ENCODE measurements at regions not wholly inside any gene's neighbourhood (a gene's known extent, or its start where the extent isn't known, plus 50 kb on each side); places are given as distances from the start of the nearest gene placed in this dataset.
"Not testable (repeated sequence)": the region's sequence is repeated elsewhere in the genome, so short reads cannot be mapped to it uniquely, and the experiment has no call there.

DNA sequence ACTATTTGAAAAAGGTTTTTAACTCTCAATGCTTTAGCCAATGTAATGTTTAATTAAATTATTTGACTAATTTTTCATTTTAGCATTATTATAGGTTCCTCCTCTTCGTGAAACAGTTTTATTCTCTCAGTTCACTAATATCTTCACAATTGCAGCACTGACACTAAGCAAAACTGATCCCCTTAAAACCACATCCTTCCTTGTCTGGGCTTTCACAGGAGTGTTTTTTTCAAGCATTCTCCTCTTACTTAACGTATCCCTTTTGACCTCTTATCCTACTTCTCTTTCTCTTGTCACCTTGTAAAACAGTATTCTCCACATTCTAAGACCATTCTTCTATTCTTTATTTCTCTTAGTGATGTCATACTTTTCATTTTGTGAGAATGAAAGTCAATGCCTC lies 112.8 kb downstream of the DSC3 start:
- DNase-seq (ENCODE audit: low spot score): no peak

DNA sequence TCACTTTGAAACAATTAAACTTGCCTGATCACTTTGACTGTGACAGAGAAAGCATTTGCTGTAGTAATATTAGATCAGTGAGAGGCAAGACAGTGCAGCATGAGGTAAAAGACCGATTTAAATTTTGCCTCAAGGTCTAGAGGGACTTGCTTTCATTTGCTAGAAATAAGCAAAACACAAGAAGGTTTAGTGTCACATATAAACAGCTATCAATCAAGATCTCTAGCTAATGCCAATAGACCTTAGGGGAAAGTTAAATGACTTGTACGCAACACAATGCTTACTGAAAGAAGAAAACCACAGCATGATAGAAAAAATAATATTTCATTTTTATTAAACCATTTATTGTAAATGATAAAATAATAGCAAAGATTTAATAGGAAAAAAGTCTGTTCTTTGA lies 113.5 kb downstream of the DSC3 start:
- no peak for DNase-seq (ENCODE audit: low spot score)

DNA sequence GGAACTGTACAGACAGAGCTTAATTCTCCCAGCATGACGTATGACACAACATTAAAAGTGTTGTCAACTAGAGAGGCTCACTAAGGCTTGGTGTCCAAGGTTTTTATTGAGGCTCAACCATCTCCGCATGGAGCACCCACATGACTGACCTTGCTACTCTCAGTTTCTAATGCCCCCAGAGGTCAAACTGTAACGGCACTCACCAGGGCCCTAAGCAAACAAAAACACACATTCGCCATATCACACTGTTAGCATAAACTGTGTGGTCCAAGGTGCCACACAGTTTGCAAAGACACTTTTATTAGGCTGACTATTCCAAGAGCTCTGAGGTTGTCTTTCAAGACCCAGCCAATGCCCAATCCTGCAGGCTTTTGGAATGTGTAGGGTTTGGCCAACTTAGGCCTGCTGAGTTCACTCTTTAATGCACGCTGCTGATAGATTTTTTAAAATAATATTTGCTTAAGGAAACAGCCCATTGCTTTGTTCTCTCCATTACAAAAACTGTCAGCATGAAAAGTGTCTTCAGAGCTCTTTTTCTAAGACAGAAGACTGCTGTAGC lies 114.9 kb downstream of the DSC3 start:
- no peak for DNase-seq (ENCODE audit: low spot score)

DNA sequence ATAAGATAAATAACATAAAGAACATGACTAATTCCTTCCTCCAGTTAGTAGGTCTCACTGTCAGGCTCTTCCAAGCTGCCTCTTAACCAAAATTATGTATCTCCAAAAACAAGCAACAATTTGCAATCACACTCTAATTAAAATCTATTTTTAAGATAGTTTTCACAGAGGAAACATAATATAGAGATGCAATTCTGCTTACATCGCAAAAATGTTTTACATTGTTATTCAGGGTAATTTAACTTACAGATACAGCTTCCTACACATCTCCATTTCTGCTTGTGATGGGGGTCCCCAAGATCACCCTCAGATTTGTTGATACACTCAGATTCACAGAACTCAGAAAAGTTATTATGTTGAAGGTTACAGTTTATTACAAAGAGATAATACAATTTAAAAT lies 115.5 kb downstream of the DSC3 start:
- no peak for DNase-seq (ENCODE audit: low spot score)

DNA sequence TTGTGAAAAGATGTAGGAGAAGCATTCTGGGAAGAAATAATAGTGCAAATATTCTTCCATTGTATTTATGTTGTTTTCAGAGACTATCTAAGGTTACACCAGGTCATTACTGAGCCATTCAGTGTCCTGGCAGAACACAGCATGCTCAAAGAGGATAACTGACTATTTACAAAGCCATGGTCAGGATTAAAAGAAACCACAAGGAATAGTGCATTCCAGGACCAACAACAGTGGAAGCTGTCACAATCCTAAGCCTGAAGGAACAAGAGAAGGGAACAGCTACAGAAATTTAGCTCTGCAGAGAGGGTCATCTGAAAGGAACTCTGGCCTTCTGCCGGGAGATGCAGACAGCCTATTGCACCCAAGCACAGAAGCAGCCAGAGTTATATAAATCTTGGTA lies 116.7 kb downstream of the DSC3 start:
- no peak for DNase-seq (ENCODE audit: low spot score)

DNA sequence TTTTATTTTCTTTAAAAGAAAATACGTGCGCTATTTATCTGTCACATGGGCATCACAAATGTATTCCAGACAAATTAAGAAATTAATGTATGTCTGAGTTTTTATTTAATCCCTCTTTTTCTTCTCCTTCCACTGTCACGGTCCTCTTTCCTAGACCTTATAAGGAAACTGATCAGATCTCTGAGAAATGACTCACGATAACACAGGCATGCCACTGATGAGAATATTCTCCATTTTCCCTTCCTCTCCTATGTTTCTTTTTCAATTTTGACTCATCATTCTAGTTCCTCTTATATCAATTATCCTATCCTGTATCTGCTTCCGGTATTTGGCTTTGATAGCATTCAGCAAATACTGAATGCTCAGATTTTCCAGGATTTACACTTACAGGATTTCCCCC lies 121.8 kb downstream of the DSC3 start:
- no peak for DNase-seq (ENCODE audit: low spot score)

DNA sequence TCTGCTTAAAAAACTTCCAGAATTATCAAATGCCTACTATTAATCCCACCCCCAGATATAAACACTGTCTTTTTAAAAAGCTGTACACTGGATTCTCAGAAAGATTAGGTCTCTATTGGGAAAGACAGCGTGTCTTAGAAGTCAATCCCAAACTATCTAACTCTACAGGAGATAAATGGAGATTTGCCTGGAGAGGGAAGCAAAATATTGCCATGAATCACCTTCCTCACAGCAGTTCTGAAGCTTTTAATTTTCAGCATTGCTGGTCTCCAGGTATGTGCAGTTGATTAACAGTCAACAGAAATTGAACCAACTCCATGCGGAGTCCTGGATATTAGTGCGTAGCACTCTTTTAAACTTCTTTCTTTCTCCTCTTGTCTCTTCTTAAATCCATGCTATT lies 122.2 kb downstream of the DSC3 start:
- no peak for DNase-seq (ENCODE audit: low spot score)

DNA sequence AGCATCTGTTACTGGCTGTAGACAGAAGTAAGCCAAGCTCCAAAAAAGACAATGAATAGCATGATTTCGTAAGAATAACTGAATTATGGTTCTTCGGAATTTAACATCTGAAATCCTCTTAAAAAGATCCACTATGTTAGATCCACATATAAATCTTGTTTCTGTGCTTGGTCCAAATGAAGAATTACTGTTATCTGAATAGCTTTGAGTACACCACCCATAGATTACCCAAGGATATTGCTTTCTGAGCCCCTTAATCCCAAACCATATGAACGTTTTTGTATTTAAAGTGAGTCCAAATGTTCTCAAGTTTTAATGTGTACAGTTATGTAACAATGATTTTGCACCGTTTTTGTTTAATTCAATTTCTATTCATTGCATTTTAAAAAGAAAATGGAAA lies 124.9 kb downstream of the DSC3 start:
- DNase-seq (ENCODE audit: low spot score): no peak

DNA sequence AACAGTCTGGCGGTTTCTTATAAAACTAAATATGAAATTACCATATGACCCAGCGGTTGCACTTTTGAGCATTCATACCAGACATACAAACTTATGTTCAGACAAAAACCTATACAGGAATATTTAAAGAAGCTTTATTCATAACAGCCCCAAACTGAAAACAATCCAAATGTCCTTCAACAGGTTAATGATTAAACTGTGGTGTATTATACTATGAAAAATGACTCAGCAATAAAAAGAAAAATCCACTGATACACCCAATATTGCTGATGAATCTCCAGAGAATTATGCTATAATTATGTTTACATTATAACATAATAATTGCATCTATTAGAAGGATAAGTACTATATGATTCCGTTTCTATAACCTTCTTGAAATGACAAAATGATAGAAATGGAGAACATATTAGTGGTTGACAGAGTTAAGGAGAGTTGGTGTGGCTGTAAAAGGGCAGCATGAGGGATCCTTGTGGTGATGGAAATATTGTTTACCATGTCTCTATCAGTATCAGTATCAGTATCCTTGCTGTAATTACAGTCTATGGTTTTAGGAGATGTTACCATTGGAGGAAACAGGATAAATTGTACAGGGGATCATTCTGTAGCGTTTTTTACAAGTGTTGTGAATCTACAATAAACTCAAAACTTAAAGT lies 127.1 kb downstream of the DSC3 start:
- no peak for DNase-seq (ENCODE audit: low spot score)

DNA sequence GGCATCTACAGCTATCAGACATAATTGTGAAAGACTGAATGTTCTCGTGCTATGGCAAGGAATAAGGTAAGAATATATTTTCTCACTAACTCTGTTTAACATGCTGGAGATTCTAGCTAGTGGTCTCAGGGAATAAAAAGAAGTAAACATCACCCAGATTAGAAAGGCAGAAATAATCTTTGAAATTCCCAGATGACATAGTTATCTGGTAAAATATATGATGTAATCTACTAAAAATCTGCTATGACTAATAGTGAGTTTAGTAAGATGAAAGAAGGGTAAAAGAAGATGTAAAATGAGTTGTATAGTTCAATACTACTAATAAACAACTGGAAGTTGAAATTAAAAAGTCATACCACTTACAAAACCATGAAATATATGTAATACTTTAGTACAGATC lies 134.2 kb downstream of the DSC3 start:
- DNase-seq (ENCODE audit: low spot score): no peak

DNA sequence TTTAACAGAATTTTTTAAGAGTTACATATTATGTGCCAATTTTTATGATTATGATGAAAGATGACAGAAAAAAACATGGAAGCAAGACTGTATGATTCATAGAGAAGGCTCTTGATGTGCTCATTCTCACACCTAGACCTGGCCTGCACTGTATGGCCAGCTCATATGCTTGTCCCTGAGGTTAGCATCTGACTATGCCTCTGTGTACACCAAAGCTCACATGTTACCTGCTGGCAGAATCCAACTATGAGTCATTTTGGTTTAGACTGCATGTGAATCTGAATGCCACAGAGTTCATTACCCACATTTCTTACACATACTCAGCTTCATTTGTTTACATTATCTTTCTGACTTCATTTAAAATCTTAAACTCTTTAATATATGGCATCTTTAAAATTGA lies 139.0 kb downstream of the DSC3 start:
- no peak for DNase-seq (ENCODE audit: low spot score)

DNA sequence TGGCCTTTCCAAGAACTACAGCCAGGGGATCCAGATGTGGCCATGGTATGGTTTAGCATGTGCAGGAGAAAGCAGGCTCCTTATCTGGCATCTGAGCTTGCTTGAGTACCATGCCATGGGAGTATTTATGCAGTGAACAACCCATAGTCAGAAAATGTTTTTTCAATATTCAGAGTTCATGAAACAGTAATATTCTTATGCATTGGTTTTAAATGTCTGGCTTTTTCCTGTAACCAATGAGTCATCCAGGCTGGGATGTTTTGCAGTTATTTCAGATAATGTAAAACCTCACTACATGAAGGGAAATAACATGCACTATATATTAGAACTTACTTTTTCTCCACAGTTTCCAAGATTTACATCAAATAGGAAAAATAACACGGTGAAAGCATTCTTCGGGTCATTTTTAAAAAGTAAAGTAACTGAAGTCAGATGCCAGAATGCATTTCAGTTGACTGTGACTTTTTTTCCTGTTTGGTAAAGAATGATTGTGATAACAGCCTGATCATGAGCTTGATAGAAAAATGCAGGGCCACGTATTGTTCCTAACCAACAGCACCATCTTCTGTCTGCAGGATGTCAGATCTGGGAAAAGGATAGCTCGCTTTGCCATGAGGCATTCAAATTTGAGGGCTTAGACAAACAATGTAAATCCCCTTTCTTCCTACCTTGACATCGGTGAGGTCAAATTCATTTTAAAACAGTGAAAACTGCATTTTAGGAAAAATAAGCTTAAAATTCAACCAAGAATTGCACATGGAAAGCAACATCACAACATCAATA lies 152.8 kb downstream of the DSC3 start:
- DNase-seq (ENCODE audit: low spot score): no peak

DNA sequence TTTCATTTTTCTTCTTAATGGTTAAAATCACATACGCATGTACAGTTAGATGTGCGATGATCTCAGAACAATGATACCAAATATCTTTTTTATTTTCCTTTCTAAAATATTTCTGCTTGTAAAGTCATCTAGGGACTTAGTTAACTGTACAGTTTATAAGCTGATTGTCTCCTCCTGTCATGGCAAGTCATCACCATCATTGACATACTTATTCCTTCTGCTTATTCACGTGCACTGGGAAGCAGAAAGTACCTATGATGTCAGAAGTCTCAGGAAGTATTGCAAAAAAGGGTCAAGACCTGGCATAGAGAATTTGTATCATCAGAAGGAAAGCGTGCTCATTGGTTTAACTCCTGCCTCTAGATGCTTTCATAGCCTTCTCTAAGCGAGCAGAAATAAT lies 154.2 kb downstream of the DSC3 start:
- no peak for DNase-seq (ENCODE audit: low spot score)

DNA sequence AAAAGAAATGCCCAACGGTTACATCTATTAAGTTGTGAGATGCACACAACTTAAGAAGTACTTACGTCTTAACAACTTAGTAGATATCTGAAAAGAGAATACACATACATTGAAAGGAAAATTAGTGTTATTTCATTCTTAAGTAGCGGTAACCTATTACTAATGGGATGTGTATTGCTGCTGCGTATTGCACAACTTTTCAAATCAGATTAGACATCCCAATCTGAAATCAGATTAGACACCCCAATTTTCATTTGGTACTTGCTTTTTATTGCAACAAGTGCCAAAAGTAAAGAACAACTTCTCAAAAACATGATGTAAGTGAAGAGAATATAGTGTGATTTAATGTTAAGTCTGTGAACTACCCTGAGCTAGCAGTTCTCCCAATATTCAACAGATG lies 155.5 kb downstream of the DSC3 start:
- DNase-seq (ENCODE audit: low spot score): no peak

DNA sequence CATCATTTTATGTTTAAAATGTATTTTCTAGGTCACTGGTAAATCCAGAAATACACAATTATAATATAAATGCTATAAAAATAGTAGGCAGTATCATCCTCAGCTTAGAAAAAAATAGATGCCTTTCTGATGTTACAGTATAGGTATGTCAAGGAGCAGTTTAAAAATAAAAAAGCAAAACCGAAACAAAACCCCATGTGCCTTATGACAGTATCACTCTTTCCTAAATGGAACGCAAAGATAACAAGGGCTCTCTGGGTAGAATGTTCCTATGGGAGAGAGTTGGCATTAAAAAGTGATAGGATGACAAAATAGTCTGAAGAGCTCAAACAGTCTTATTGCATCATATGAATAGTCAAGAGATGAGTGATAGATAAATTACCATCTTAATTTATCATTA lies 172.1 kb downstream of the DSC3 start:
- DNase-seq (ENCODE audit: low spot score): no peak

DNA sequence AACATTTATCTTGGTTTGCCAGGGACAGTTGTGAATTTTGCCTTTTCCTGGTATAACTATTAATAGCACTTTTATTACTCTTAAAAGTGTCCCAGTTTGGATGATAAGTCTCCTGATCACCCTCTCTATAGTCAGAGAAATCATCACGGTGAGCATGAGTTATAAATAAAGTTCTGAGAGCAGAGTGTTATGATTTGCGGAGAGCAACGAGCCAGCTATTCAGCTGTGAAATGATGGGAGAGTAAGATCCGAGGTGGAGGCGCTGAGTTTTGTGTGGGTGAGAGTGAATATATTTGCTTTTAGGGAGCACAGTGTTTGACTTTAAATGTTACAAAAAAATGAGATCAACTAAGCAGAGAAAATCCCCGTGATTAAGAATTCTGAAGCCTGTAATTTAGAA lies 179.6 kb downstream of the DSC3 start:
- DNase-seq (ENCODE audit: low spot score): no peak

DNA sequence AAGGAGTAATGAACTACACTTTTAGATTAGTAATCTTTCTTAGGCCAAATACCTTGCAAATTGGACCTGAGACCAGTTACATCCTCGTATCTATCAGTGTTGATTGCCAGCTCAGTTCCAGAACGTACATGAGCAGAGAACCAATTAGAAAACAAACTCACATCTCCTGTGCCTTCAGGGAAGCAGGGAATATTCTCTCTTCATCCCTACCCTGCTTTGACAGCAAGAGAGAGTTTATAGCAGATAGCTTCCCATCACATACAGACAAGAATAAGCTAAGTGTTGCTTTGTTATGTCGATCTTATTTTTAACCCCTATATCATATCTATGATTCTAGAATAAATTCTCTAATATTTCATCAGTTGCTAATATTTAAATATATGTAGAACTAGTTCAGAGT lies 181.8 kb downstream of the DSC3 start:
- no peak for DNase-seq (ENCODE audit: low spot score)

DNA sequence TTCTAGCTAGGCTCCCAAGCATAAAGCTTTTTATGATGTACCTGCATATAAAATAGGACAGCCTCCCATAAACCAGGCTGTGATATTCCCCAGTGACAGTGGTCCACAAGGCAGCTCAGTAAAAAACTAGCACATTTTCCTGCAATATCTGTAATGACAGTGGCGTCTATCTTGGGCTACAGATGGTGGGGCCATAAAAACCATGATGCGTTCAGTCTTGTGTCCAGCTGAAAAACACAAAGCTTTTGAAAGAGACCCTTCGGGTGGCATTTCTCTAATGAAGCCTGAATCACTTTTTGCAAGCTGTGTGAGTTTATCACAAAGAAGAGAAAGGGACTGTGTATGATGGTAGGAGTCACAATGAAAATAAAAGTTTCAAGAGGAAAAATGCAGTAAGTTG lies 183.5 kb downstream of the DSC3 start:
- DNase-seq (ENCODE audit: low spot score): no peak

DNA sequence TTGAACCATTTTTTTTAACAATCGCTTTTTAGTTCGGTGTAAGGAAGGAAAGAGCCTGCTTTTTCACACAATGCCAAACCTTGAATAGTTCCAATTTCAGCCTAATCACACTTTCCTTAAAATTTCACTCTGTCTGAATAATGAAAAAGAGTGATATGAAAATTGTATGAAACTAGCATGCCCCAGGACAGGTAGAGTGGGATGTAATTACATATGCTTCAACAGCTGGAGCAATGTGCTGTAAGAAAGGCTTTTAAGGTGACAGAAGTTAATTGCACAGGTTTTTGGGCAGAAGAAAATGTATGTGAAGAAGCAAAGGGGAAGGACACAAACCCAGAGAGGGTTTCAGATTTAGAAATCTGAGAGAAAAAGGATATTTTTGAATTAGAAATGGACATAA lies 184.0 kb downstream of the DSC3 start:
- no peak for DNase-seq (ENCODE audit: low spot score)

DNA sequence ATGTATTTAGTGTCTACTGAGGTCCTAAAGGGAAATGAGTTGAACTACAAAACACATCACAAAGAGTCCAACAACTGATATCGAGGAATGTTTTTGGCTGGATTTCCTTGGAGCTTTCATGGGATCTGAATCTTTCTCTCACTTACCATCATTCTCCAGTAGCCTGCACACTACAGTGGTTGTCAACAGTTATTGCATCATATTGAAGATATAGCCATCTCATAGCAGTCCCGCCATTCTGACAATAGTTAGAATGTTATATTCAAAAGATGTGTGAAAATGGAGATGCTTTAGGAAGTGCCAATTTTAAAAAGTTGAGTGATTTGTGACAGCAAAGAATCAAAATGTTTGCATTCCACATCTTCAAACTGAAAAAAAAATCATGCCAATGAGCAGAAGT lies 186.8 kb downstream of the DSC3 start:
- no peak for DNase-seq (ENCODE audit: low spot score)

DNA sequence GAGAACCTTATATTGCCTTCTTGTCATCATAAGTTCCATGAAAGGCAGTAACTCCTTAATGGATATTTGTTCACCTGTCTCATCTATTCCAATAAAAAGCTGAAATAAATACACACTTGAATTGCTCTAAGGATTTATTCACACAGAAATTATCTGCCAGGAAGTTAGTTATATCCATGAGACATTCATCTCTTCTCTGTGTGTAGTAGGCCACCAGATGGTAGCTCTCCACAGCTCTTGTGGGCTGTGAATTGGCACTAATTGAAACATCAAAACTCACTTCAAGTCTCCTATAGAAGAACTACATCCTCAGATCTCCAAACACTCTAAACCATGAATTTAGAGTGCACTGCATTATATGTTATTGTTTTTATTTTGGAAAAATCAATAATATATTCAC lies 189.6 kb downstream of the DSC3 start:
- no peak for DNase-seq (ENCODE audit: low spot score)

DNA sequence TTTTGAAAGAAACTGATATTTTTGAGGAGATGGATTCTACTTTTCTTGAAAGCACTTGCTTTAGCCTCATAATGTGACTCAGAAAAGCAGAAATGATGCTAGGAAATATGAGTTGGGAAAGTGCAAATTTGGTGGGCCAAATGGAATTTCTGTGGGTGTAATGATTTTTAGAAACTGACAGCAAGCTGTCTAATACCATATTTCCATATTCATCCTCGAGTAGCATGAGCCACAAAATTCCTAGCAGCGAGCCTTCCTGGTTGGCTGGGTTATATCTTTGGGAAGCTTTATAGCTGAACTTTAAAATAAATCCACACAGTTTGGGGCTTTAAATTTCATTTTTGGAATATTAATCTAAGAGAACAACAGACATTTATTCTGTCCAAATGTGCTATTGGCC lies 190.0 kb downstream of the DSC3 start:
- DNase-seq (ENCODE audit: low spot score): no peak

DNA sequence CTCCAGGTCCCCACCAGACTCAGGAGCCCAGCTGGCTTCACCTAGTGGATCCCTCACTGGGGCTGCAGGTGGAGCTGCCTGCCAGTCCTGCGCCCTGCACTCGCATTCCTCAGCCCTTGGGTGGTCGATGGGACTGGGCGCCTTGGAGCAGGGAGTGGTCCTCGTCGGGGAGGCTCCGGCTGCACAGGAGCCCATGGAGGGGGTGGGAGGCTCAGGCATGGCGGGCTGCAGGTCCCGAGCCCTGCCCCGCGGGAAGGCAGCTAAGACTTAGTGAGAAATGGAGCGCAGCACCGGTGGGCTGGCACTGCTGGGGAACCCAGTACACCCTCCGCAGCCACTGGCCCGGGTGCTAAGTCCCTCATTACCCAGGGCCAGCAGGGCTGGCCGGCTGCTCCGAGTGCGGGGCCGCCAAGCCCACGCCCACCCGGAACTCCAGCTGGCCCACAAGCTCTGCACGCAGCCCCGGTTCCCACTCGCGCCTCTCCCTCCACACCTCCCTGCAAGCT lies 203.4 kb downstream of the DSC3 start:
- not testable (repeated sequence) for DNase-seq (ENCODE audit: low spot score)

DNA sequence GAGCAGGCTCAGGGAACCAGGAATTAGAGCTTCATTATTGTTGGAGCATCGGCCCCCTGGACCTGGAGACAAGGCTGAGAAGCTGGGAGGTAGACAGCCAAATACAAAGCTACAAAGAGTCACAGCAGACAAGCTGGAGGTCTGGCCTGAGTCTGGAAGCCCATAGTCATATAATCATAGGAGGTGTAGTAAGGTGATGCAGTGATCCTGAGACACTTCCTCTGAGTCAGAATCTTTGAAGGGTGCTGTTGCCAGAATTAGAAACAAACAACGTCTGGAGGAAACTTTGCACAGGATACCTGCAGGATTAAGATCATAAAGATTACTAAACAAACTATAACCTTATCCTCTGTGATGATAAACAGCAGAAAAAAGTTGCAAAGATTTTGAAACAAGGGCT lies 213.8 kb downstream of the DSC3 start:
- no peak for DNase-seq (ENCODE audit: low spot score)
